KMS-11 (cell line): ENCODE measurements at regions not wholly inside any gene's neighbourhood (a gene's known extent, or its start where the extent isn't known, plus 50 kb on each side); places are given as distances from the start of the nearest gene placed in this dataset.
"Not testable (repeated sequence)": the region's sequence is repeated elsewhere in the genome, so short reads cannot be mapped to it uniquely, and the experiment has no call there.

Experiments
- H2AFZ ChIP-seq: fragments of 200-600 bp; sonication (generic); 2 replicates; pipeline ENCODE4 v1.6.1; 2016; ENCODE audit warnings: antibody characterized with exemption, mixed run types, low read depth
- H3K27ac ChIP-seq: fragments of 200-600 bp; sonication (generic); 2 replicates; pipeline ENCODE4 v1.6.1; 2016; ENCODE audit warnings: mild to moderate bottlenecking, mixed run types
- H3K27me3 ChIP-seq: fragments of 200-600 bp; sonication (generic); 2 replicates; pipeline ENCODE4 v1.6.1; 2017; ENCODE audit warnings: mild to moderate bottlenecking, low read depth, mixed run types, moderate library complexity; ENCODE audit not compliant: insufficient read depth
- H3K36me3 ChIP-seq: fragments of 200-600 bp; sonication (generic); 2 replicates; pipeline ENCODE4 v1.6.1; 2017; ENCODE audit warnings: mild to moderate bottlenecking, mixed run types; ENCODE audit not compliant: insufficient read depth
- H3K4me1 ChIP-seq: fragments of 200-600 bp; sonication (generic); 2 replicates; pipeline ENCODE4 v1.6.1; 2016; ENCODE audit warnings: mild to moderate bottlenecking, low read depth, mixed run types; ENCODE audit not compliant: poor library complexity, severe bottlenecking
- H3K4me2 ChIP-seq: fragments of 200-600 bp; sonication (generic); 2 replicates; pipeline ENCODE4 v1.7.0; 2016; ENCODE audit warnings: mild to moderate bottlenecking, mixed run types
- H3K4me3 ChIP-seq: fragments of 200-600 bp; sonication (generic); IDR thresholded peaks from 2 replicates; pipeline ENCODE4 v1.6.1; 2017; ENCODE audit warnings: low read depth, low read length, mixed read lengths; ENCODE audit not compliant: insufficient read depth
- H3K79me2 ChIP-seq: fragments of 200-600 bp; sonication (generic); 2 replicates; pipeline ENCODE4 v1.6.1; 2016; ENCODE audit warnings: low read depth, mixed run types; ENCODE audit not compliant: insufficient read depth
- H3K9ac ChIP-seq: fragments of 200-600 bp; sonication (generic); 2 replicates; pipeline ENCODE4 v1.6.1; 2016; ENCODE audit warnings: mild to moderate bottlenecking, mixed run types
- H4K20me1 ChIP-seq: fragments of 200-600 bp; sonication (generic); 2 replicates; pipeline ENCODE4 v1.6.1; 2016; ENCODE audit warnings: mild to moderate bottlenecking, mixed run types; ENCODE audit not compliant: insufficient read depth
- CTCF ChIP-seq: fragments of 200-600 bp; sonication (generic); conservative IDR thresholded peaks from 2 replicates; pipeline ENCODE4 v1.6.1; 2017; ENCODE audit warnings: low read depth, mild to moderate bottlenecking, antibody characterized with exemption, low read length, moderate library complexity, mixed read lengths

- Histone ChIP-seq H3K4me3 (no peak overlapping the region), H3K36me3 (no peaks in the 10 kb centered on the region), H2AFZ (no peak overlapping the region), H3K4me2 (no peak overlapping the region), H4K20me1 (no peaks in the 10 kb centered on the region), H3K9ac (no peak overlapping the region), H3K27ac (no peak overlapping the region), H3K27me3 (no peaks in the 10 kb centered on the region), H3K79me2 (no peaks in the 10 kb centered on the region), H3K4me1 (peaks cover 23% of the 10 kb centered on the region)
- TF ChIP-seq CTCF = no peak
These were observed 164.1 kb downstream of the DEFB131A start for GRCh38 chr4:9608300-9608699.

- not testable (repeated sequence) for H3K4me2 ChIP-seq, H3K36me3 ChIP-seq, H3K27me3 ChIP-seq, H2AFZ ChIP-seq, H3K4me3 ChIP-seq, H3K79me2 ChIP-seq, H3K27ac ChIP-seq, H3K9ac ChIP-seq, H4K20me1 ChIP-seq
- H3K4me1 ChIP-seq = peaks cover 21% of the 10 kb centered on the region
These were observed 166.1 kb downstream of the DEFB131A start for GRCh38 chr4:9610321-9610720.

GRCh38 chr4:9611101-9611500 is 166.9 kb downstream of the DEFB131A start:
- Histone ChIP-seq H3K4me2 (no peak overlapping the region), H3K9ac (no peak overlapping the region), H3K27me3 (no peaks in the 10 kb centered on the region), H4K20me1 (no peaks in the 10 kb centered on the region), H3K27ac (no peak overlapping the region), H3K79me2 (no peaks in the 10 kb centered on the region), H3K4me3 (no peak overlapping the region), H3K36me3 (no peaks in the 10 kb centered on the region), H2AFZ (no peak overlapping the region), H3K4me1 (peaks cover 13% of the 10 kb centered on the region)
- TF ChIP-seq CTCF = no peak

GRCh38 chr4:9636411-9636810 is 145.0 kb upstream of the DRD5 start:
- not testable (repeated sequence) for H3K4me3 ChIP-seq, H3K4me1 ChIP-seq, H2AFZ ChIP-seq, H3K27me3 ChIP-seq, H3K27ac ChIP-seq, H3K4me2 ChIP-seq, H3K79me2 ChIP-seq, H4K20me1 ChIP-seq, H3K36me3 ChIP-seq, H3K9ac ChIP-seq

GRCh38 chr4:9659678-9660077 is 121.8 kb upstream of the DRD5 start:
- not testable (repeated sequence) for H3K4me2 ChIP-seq, H3K79me2 ChIP-seq, H2AFZ ChIP-seq, H3K36me3 ChIP-seq, H3K4me3 ChIP-seq, H3K27ac ChIP-seq, H4K20me1 ChIP-seq, H3K4me1 ChIP-seq, H3K27me3 ChIP-seq, H3K9ac ChIP-seq

- H4K20me1 ChIP-seq, H3K79me2 ChIP-seq, H3K4me1 ChIP-seq, H3K27ac ChIP-seq, H3K27me3 ChIP-seq, H3K9ac ChIP-seq, H3K4me3 ChIP-seq, H3K36me3 ChIP-seq, H3K4me2 ChIP-seq, H2AFZ ChIP-seq: not testable (repeated sequence)
These were observed 120.5 kb upstream of the DRD5 start for GRCh38 chr4:9660955-9661354.

- not testable (repeated sequence) for H3K4me2 ChIP-seq, H3K27ac ChIP-seq, H3K27me3 ChIP-seq, H3K36me3 ChIP-seq, H3K4me1 ChIP-seq, H3K9ac ChIP-seq, H4K20me1 ChIP-seq, H2AFZ ChIP-seq, H3K4me3 ChIP-seq, H3K79me2 ChIP-seq
These were observed 110.7 kb upstream of the DRD5 start for GRCh38 chr4:9670725-9671124.

GRCh38 chr4:9677357-9677756 is 104.1 kb upstream of the DRD5 start:
- H3K27ac ChIP-seq, H3K4me2 ChIP-seq, H3K36me3 ChIP-seq, H3K4me3 ChIP-seq, H3K79me2 ChIP-seq, H4K20me1 ChIP-seq, H2AFZ ChIP-seq, H3K4me1 ChIP-seq, H3K9ac ChIP-seq, H3K27me3 ChIP-seq: not testable (repeated sequence)
